ENCODE measurements at regions not wholly inside any gene's neighbourhood (a gene's known extent, or its start where the extent isn't known, plus 50 kb on each side); places are given as distances from the start of the nearest gene placed in this dataset.
"Not testable (repeated sequence)": the region's sequence is repeated elsewhere in the genome, so short reads cannot be mapped to it uniquely, and the experiment has no call there.

DNA sequence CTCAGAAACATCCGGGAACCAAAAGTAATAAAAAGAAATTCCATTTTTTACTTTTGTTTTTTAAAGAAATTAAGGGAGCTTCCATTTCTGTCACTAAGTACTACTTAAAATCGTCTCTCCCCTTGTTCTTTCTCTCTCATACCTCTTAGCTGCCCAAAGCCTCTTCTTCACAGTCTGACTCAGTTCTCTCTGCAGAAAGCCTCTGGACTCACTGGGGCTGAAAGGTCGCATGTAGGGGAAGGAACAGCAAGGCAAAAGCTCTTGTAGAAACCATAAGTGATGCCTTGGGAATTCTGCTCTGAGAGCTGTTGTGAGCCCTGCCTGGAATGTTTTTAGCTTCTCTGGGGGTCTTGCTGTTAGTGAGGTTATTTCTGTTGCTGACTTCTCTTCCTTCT is 100.8 kb upstream of the RANBP3L start:
- Histone ChIP-seq H3K27ac (peak overlapping the region; percentile 76 to 92 (median 86)), H3K4me3 (peak overlapping the region in 1 of 3 donors; percentile 6), H3K27me3 (no peaks in the 10 kb centered on the region), H3K9me3 (no peaks in the 10 kb centered on the region), H3K4me1 (peaks cover 0 to 29% (median 10%) of the 10 kb centered on the region in 4 donors), H3K36me3 (no peaks in the 10 kb centered on the region)
- WGBS (ENCODE audit: insufficient coverage, low coverage, low lambda C conversion rate, missing lambda C conversion rate) = 52% methylated on average over 3 of the region's 3 CpGs
- ATAC-seq (peak in 3 of 4 donors; percentile 3 to 33 (median 15)), DNase-seq (no peak)
- TF ChIP-seq, protein P1, sequence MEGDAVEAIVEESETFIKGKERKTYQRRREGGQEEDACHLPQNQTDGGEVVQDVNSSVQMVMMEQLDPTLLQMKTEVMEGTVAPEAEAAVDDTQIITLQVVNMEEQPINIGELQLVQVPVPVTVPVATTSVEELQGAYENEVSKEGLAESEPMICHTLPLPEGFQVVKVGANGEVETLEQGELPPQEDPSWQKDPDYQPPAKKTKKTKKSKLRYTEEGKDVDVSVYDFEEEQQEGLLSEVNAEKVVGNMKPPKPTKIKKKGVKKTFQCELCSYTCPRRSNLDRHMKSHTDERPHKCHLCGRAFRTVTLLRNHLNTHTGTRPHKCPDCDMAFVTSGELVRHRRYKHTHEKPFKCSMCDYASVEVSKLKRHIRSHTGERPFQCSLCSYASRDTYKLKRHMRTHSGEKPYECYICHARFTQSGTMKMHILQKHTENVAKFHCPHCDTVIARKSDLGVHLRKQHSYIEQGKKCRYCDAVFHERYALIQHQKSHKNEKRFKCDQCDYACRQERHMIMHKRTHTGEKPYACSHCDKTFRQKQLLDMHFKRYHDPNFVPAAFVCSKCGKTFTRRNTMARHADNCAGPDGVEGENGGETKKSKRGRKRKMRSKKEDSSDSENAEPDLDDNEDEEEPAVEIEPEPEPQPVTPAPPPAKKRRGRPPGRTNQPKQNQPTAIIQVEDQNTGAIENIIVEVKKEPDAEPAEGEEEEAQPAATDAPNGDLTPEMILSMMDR (IDR thresholded peaks at IDR 0.05) = no peak
- TF ChIP-seq POLR2A (IDR thresholded peaks at IDR 0.05) = no peak
- intact Hi-C loops (cut with DNase I) = no loop called here

DNA sequence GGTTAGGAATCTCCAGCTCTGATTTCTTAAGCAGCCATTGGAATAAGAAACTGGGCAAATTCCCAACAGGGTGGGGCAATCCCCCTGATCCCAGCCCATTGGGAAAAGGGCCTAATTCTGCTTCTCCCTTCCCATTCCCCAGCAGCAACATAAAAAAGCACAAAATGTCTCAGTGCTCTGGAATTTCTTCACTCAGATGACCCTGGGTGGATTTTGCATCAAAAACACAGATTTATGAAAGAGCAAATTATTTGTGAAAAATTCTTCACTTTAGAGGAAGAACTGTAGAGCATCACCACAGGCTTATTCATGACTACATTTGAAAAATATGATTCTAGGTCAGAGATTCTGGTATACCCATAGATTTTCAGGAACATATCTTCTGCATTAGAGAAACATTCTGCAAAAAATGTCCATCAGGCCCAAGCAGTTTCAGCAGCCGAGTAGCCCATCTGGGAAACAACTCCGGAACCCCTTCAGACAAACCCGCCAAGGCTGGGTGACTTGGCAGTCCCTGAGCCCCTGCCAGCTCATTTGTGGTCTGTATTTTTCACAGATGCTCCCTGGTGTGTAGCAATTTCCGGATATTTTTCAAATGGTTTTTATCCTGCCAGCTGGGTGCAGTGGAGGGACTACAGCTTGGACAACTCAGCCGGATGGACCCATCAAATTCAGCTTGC is 102.1 kb upstream of the RANBP3L start:
- Histone ChIP-seq H3K27me3 (no peaks in the 10 kb centered on the region), H3K36me3 (no peaks in the 10 kb centered on the region), H3K9me3 (no peaks in the 10 kb centered on the region), H3K27ac (peak overlapping the region; percentile 76 to 92 (median 86)), H3K4me1 (peaks cover 0 to 29% (median 10%) of the 10 kb centered on the region in 4 donors), H3K4me3 (no peak overlapping the region)
- TF ChIP-seq, protein P1 (IDR thresholded peaks at IDR 0.05) = no peak
- TF ChIP-seq POLR2A (IDR thresholded peaks at IDR 0.05) = no peak
- no peak for DNase-seq
- ATAC-seq = peak; percentile 14 to 53 (median 36)
- intact Hi-C loops (cut with DNase I) = no loop called here
- 25% methylated on average over 2 of the region's 5 CpGs for WGBS (ENCODE audit: insufficient coverage, low coverage, low lambda C conversion rate, missing lambda C conversion rate)

DNA sequence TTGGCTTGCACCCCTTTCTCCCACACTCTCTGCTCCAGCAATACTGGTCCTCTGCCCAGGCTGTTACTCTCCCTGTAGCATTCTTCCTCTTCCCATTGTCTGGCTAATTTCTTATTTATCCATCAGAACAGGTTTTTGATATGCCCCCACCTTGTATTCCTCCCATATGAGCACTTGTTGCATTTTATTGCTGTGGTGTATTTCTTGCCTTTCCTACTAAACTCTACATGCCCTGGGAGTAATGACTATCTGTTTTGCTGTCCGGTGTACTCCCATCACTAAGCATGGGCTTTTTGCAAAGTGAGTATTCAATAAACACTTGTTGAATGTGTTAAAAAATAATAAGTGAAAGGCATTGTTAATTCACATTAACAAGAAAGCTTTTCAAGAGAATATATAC is 104.3 kb upstream of the RANBP3L start:
- Histone ChIP-seq H3K27me3 (no peaks in the 10 kb centered on the region), H3K4me3 (no peak overlapping the region), H3K27ac (no peak overlapping the region), H3K9me3 (no peaks in the 10 kb centered on the region), H3K4me1 (peaks cover 0 to 29% (median 10%) of the 10 kb centered on the region in 4 donors), H3K36me3 (no peaks in the 10 kb centered on the region)
- WGBS (ENCODE audit: insufficient coverage, low coverage, low lambda C conversion rate, missing lambda C conversion rate) = 100% methylated on average over 1 of the region's 1 CpG
- ATAC-seq (no peak), DNase-seq (no peak)
- TF ChIP-seq POLR2A (IDR thresholded peaks at IDR 0.05) = no peak
- TF ChIP-seq, protein P1 (IDR thresholded peaks at IDR 0.05) = no peak
- intact Hi-C loops (cut with DNase I) = no loop called here

DNA sequence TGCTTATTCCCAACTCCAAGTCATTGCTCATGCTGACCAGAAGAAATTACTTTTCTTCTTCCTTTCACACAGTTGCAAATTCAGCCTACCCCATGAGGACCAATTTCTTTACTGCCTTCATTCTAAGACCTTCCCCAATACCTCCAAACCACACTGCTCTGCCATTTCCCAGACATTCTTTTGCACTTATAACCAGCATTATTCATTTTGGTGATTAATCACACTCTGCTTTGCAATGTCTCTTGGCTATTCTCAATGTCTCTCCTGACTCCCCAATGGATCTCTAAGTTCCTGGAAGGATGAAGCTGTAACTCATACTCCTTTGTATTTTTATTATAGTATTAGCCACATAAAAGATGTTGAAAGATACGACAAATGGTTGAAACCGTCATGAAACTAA is 105.7 kb upstream of the RANBP3L start:
- no peaks in the 10 kb centered on the region for H3K9me3 ChIP-seq

DNA sequence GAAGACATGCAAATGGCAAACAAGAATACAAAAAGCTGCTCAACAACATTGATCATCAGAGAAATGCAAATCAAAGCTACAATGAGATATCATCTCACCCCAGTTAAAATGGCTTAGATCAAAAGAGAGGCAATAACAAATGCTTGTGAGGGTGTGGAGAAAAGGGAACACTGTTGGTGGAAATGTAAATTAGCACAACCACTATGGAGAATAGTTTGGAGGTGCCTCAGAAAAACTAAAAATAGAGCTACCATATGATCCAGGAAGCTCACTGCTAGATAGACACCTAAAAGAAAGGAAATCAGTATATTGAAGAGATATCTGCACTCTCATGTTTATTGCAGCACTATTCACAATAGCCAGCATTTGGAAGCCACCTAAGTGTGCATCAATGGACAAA is 108.0 kb upstream of the RANBP3L start:
- H3K4me1 ChIP-seq = peaks cover 0 to 12% (median 3%) of the 10 kb centered on the region in 4 donors
- DNase-seq, H3K4me3 ChIP-seq, ATAC-seq, H3K27me3 ChIP-seq, H3K9me3 ChIP-seq, H3K36me3 ChIP-seq, H3K27ac ChIP-seq: not testable (repeated sequence)
- intact Hi-C loops (cut with DNase I) = loop anchor here in 1 of 2 donors (10.0 kb wide), 1 partner anchor 285 kb away; no protein-coding TSS in a partner anchor

More for the DNA sequence above, 105.7 kb upstream of the RANBP3L start:
- DNase-seq (no peak), ATAC-seq (no peak)
- intact Hi-C loops (cut with DNase I) = no loop called here
- 59% methylated on average over 2 of the region's 2 CpGs for WGBS (ENCODE audit: insufficient coverage, low coverage, low lambda C conversion rate, missing lambda C conversion rate)
- no peak for TF ChIP-seq POLR2A (IDR thresholded peaks at IDR 0.05)
- TF ChIP-seq, protein P1 (IDR thresholded peaks at IDR 0.05) = no peak
- H3K36me3 ChIP-seq = no peaks in the 10 kb centered on the region
- H3K27me3 ChIP-seq = no peaks in the 10 kb centered on the region
- no peak overlapping the region for H3K4me3 ChIP-seq
- H3K27ac ChIP-seq = no peak overlapping the region
- H3K4me1 ChIP-seq = peaks cover 0 to 25% (median 10%) of the 10 kb centered on the region in 4 donors

DNA sequence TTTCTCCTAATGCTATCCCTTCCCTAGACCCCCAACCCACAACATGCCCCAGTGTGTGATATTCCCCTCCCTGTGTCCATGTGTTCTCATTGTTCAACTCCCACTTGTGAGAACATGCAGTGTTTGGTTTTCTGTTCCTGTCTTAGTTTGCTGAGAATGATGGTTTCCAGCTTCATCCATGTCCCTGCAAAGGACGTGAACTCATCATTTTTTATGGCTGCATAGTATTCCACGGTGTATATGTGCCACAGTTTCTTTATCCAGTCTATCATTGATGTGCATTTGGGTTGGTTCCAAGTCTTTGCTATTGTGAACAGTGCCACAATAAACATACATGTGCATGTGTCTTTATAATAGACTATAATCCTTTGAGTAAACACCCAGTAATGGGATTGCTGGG is 109.0 kb upstream of the RANBP3L start:
- H3K9me3 ChIP-seq, H3K27ac ChIP-seq, H3K36me3 ChIP-seq, DNase-seq, H3K4me3 ChIP-seq, ATAC-seq, H3K27me3 ChIP-seq, H3K4me1 ChIP-seq: not testable (repeated sequence)
- intact Hi-C loops (cut with DNase I) = loop anchor here in 1 of 2 donors (10.0 kb wide), 1 partner anchor 284 kb away; no protein-coding TSS in a partner anchor
- 92% methylated on average over 2 of the region's 2 CpGs for WGBS (ENCODE audit: insufficient coverage, low coverage, low lambda C conversion rate, missing lambda C conversion rate)
